Large intestine (tissue), 3 donors: ENCODE measurements at regions not wholly inside any gene's neighbourhood (a gene's known extent, or its start where the extent isn't known, plus 50 kb on each side); places are given as distances from the start of the nearest gene placed in this dataset.

Experiments used
- DNase-seq, 2 donors: peaks; one replicate each; pipeline versions ENCODE4 v3.0.0 to v3.0.0-alpha.2; 2013
- H3K27ac ChIP-seq: one replicate; pipeline ENCODE4 v1.5.1; 2013; ENCODE audit warnings: low read length
- H3K27me3 ChIP-seq: 2 replicates; pipeline ENCODE4 v1.6.1; 2013; ENCODE audit warnings: low read length; ENCODE audit not compliant: control insufficient read depth, insufficient read depth
- H3K36me3 ChIP-seq: 2 replicates; pipeline ENCODE4 v1.6.1; 2013; ENCODE audit warnings: low read length; ENCODE audit not compliant: control insufficient read depth, insufficient read depth
- H3K4me1 ChIP-seq: one replicate; pipeline ENCODE4 v1.6.1; 2013; ENCODE audit warnings: low read length; ENCODE audit not compliant: control insufficient read depth, insufficient read depth
- H3K4me3 ChIP-seq: one replicate; pipeline ENCODE4 v1.5.1; 2013; ENCODE audit warnings: low read length
- H3K9me3 ChIP-seq: one replicate; pipeline ENCODE4 v1.6.1; 2013; ENCODE audit warnings: mild to moderate bottlenecking, low read depth, low read length, moderate library complexity; ENCODE audit not compliant: control insufficient read depth
- WGBS: methylation state at CpG from one replicate; pipeline ENCODE4 v1.1.5; 2013; ENCODE audit warnings: low lambda C conversion rate; ENCODE audit not compliant: insufficient coverage; 5-methylcytosine and 5-hydroxymethylcytosine counted together

DNA sequence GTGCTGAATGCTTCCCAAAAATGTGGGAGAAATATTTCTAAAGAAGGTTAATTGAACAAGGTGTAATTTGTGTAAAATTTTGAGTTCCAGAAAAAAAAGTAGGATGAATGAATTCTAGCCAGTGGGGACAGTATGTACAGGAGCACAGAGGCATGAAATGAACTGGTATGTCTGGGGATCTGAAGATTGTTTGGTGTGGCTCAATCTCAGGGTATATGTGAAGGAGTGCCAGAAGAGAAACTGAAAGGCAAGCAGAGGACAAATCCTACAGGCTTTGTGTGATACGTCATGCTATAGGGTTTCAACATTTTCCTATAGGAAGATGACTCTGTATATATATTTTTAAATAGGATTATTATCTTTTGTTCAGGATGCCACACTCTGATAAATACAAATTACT lies 126.9 kb downstream of the FAM181B start:
- Histone ChIP-seq H3K9me3 (no peaks in the 10 kb centered on the region), H3K4me3 (no peak overlapping the region), H3K4me1 (no peaks in the 10 kb centered on the region), H3K27me3 (no peaks in the 10 kb centered on the region), H3K36me3 (no peaks in the 10 kb centered on the region), H3K27ac (no peak overlapping the region)
- no CpG with 5 or more reads among the region's 1 CpG for WGBS
- no peak for DNase-seq

GRCh38 chr11:82601711-82602110 lies 132.0 kb downstream of the FAM181B start:
- Histone ChIP-seq H3K36me3 (no peaks in the 10 kb centered on the region), H3K27me3 (no peaks in the 10 kb centered on the region), H3K27ac (no peak overlapping the region), H3K9me3 (no peaks in the 10 kb centered on the region), H3K4me1 (no peaks in the 10 kb centered on the region), H3K4me3 (no peak overlapping the region)
- no CpG with 5 or more reads among the region's 1 CpG for WGBS
- DNase-seq, result no peak

- Histone ChIP-seq H3K4me1 (no peaks in the 10 kb centered on the region), H3K36me3 (no peaks in the 10 kb centered on the region), H3K9me3 (no peaks in the 10 kb centered on the region), H3K27ac (no peak overlapping the region), H3K4me3 (no peak overlapping the region), H3K27me3 (no peaks in the 10 kb centered on the region)
- WGBS, result no CpG with 5 or more reads among the region's 2 CpGs
- no peak for DNase-seq
These were observed 133.8 kb downstream of the FAM181B start for GRCh38 chr11:82599836-82600235.

DNA sequence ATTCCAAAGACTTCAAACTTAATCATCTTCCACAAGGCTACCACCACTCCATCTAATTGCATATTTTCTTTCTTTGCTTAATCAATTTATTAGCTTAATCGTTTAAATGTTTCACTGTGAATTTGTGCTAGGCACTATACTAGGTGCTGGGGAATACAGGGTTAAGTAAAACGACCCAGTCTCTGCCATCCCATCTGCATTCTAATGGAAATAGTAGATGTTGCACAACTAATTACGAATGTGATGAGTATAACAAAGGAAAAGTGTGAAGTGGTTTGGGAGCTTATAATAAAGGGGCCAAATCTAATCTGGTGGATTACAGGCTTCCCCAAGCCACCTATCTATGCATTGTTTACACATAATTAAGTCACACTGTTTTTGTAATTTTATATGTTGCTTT lies 147.1 kb downstream of the FAM181B start:
- H3K4me1 ChIP-seq, result no peaks in the 10 kb centered on the region
- 66% methylated on average over 2 of the region's 3 CpGs for WGBS
- no peak overlapping the region for H3K4me3 ChIP-seq
- H3K9me3 ChIP-seq, result no peaks in the 10 kb centered on the region
- H3K27ac ChIP-seq, result no peak overlapping the region
- no peaks in the 10 kb centered on the region for H3K36me3 ChIP-seq
- no peaks in the 10 kb centered on the region for H3K27me3 ChIP-seq
- no peak for DNase-seq

DNA sequence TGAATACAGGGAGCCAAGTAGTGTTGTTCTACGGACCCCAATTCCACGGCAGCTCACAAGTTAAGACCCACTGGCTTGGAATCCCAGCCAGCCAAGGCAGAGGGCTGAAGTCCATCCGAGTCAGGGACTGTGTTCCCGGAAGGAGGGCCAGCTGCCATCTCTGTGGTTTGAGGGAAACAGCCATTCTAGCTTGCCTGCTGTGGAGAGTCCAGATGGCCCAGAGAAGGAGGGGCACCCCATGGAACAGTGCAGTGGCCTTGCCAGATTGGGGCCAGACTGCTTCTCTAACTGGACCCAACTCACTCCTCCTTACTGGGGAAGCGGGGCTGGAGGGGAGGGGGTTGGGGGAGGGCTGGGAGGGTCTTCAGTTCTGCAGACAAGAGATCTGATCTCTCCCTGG lies 156.4 kb downstream of the FAM181B start:
- no peaks in the 10 kb centered on the region for H3K9me3 ChIP-seq
- H3K4me1 ChIP-seq, result no peaks in the 10 kb centered on the region
- no peaks in the 10 kb centered on the region for H3K36me3 ChIP-seq
- no peaks in the 10 kb centered on the region for H3K27me3 ChIP-seq
- no CpG with 5 or more reads among the region's 5 CpGs for WGBS
- no peak for DNase-seq
- H3K27ac ChIP-seq, result no peak overlapping the region
- H3K4me3 ChIP-seq, result no peak overlapping the region

- no peaks in the 10 kb centered on the region for H3K4me1 ChIP-seq
- 80% methylated on average over 1 of the region's 5 CpGs for WGBS
- no peak overlapping the region for H3K4me3 ChIP-seq
- no peaks in the 10 kb centered on the region for H3K9me3 ChIP-seq
- H3K27ac ChIP-seq, result no peak overlapping the region
- H3K36me3 ChIP-seq, result no peaks in the 10 kb centered on the region
- no peak for DNase-seq
- no peaks in the 10 kb centered on the region for H3K27me3 ChIP-seq
These were observed 172.8 kb downstream of the FAM181B start for GRCh38 chr11:82560836-82561235.

DNA sequence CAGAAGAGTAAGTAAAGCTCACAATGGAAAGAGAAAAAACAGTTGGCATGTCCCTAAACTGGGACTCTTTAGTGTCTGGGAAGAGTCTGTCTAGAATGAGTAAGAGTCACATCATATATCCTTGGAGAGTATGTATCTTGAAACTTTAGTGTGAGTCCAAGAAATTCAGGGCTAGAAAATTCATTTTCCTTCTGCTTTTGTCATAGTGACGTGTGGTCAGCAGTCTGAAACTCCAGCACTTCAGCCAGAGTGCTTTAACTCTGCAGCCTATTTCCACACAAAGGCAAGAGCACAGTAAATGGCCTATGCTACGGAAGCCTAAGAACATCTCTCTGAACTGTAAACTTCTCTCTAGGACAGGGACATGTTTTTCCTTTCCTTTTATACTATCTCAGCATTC lies 174.1 kb downstream of the FAM181B start:
- DNase-seq, result no peak
- no peaks in the 10 kb centered on the region for H3K36me3 ChIP-seq
- WGBS, result no CpG with 5 or more reads among the region's 2 CpGs
- H3K4me1 ChIP-seq, result no peaks in the 10 kb centered on the region
- H3K4me3 ChIP-seq, result no peak overlapping the region
- H3K27ac ChIP-seq, result no peak overlapping the region
- no peaks in the 10 kb centered on the region for H3K27me3 ChIP-seq
- no peaks in the 10 kb centered on the region for H3K9me3 ChIP-seq

GRCh38 chr11:82557274-82557673 lies 176.4 kb downstream of the FAM181B start:
- no peak overlapping the region for H3K4me3 ChIP-seq
- no peaks in the 10 kb centered on the region for H3K4me1 ChIP-seq
- no peak for DNase-seq
- H3K27me3 ChIP-seq, result no peaks in the 10 kb centered on the region
- H3K36me3 ChIP-seq, result no peaks in the 10 kb centered on the region
- H3K27ac ChIP-seq, result no peak overlapping the region
- 60% methylated on average over 1 of the region's 4 CpGs for WGBS
- H3K9me3 ChIP-seq, result no peaks in the 10 kb centered on the region

GRCh38 chr11:82556210-82556609 lies 177.5 kb downstream of the FAM181B start:
- Histone ChIP-seq H3K4me1 (no peaks in the 10 kb centered on the region), H3K4me3 (no peak overlapping the region)

DNA sequence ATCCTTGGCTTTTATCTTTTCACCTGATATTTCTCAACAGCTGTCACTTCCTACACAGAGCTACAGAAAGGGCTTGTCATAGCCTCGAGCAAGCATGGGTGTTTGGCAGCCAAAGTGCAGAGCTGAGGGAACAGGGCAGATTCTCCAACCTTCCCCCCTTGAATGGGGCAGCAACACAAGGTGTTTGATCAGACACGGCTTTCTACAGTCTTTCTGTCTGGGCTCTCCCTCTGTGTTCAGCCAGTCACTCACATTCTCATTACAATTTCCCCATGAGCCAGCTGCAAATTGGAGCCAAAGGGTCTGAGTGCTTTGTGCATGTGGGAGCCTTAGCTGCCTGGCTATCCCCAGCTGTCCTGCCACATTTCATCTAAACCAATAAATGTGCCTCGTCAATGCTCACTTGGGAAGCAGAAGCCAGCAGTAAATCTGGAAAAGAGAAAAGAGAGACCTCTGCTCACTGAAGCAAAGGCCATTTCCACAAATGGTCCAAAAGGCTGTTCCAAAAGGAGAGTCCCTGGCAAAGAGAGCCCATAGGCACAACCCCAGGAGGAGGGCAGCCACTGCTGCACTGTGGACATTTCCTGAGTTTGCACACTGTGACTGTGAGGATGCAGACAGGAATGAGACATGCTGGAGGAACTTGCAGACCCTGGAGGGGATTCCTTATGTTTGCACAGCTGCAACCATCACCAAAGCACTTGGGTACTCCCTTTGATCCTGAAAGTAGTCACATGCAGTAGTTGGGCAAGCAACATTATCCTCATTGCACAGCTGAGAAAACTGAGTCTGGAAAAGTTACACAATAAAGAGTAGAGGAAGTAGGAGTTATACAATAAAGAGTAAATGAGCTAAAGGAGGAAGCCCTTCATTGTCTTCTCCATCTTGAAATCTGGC lies 186.8 kb downstream of the FAM181B start:
- no peaks in the 10 kb centered on the region for H3K4me1 ChIP-seq
- H3K4me3 ChIP-seq, result no peak overlapping the region
- no peaks in the 10 kb centered on the region for H3K36me3 ChIP-seq
- WGBS, result 0% methylated on average over 1 of the region's 3 CpGs
- DNase-seq, result no peak
- H3K27ac ChIP-seq, result no peak overlapping the region
- H3K27me3 ChIP-seq, result no peaks in the 10 kb centered on the region
- no peaks in the 10 kb centered on the region for H3K9me3 ChIP-seq

More at GRCh38 chr11:82556210-82556609, 177.5 kb downstream of the FAM181B start:
- Histone ChIP-seq H3K36me3 (no peaks in the 10 kb centered on the region), H3K27ac (no peak overlapping the region), H3K9me3 (no peaks in the 10 kb centered on the region), H3K27me3 (no peaks in the 10 kb centered on the region)
- DNase-seq, result no peak

DNA sequence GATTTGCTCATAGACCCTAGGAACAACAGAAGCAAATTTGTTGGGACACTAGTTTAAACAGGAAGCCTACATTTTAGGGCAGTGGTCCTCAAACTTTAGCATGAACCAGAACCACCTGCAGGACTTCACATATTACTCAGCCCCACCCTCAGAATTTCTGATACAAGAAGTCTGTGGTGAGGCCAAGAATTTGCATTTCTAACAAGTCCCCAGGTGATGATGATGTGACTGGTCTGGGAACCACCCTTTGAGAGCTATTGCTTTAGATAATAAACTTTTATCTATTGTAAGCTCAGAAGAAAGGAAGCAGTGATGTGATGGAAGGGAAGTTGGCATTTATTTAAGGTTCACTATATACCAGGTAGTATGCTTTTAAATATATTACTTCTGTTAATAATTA lies 194.0 kb downstream of the FAM181B start:
- Histone ChIP-seq H3K27me3 (no peaks in the 10 kb centered on the region), H3K4me3 (no peak overlapping the region), H3K27ac (no peak overlapping the region), H3K4me1 (no peaks in the 10 kb centered on the region), H3K9me3 (no peaks in the 10 kb centered on the region), H3K36me3 (no peaks in the 10 kb centered on the region)
- no peak for DNase-seq
